Gastrocnemius medialis (tissue), 4 donors: ENCODE measurements at regions not wholly inside any gene's neighbourhood (a gene's known extent, or its start where the extent isn't known, plus 50 kb on each side); places are given as distances from the start of the nearest gene placed in this dataset.

ENCODE experiments used
- ATAC-seq, 2 donors: fragments of 150-250 bp; one replicate each; pipeline ENCODE4 v1.9.1; 2016
- DNase-seq, 2 donors: peaks; one replicate each; pipeline ENCODE4 v3.0.0-alpha.2; 2019
- H3K27ac ChIP-seq, 4 donors: fragments of 200-600 bp; sonication (generic); 1 replicate in 1 of 4; 2 replicates in 3 of 4; pipeline ENCODE4 v1.5.1; 2016 to 2018; ENCODE audit warnings: mild to moderate bottlenecking in 2 of 4, moderate library complexity in 1 of 4
- H3K27me3 ChIP-seq, 3 donors: fragments of 200-600 bp; sonication (generic) in 2 of 3; 1 replicate in 1 of 3; 2 replicates in 2 of 3; pipeline versions ENCODE4 v1.5.1 to v1.6.0; 2016 to 2019; ENCODE audit warnings: mild to moderate bottlenecking in 1 of 3, moderate library complexity in 1 of 3
- H3K36me3 ChIP-seq, 2 donors: fragments of 200-600 bp; sonication (generic) in 1 of 2; one replicate each; pipeline ENCODE4 v1.5.1; 2017 to 2018
- H3K4me1 ChIP-seq, 2 donors: fragments of 200-600 bp; sonication (generic) in 1 of 2; one replicate each; pipeline ENCODE4 v1.5.1; 2016 to 2017; ENCODE audit warnings: mild to moderate bottlenecking in 2 of 2
- H3K4me3 ChIP-seq, 4 donors: fragments of 200-600 bp; sonication (generic) in 3 of 4; 1 replicate in 1 of 4; 2 replicates in 3 of 4; pipeline ENCODE4 v1.5.1; 2016 to 2019; ENCODE audit warnings: mild to moderate bottlenecking in 2 of 4
- H3K9me3 ChIP-seq, 3 donors: fragments of 200-600 bp; sonication (generic) in 2 of 3; 1 replicate in 1 of 3; 2 replicates in 2 of 3; pipeline ENCODE4 v1.5.1; 2016 to 2019
- POLR2A ChIP-seq, 2 donors: fragments of 450-650 bp; IDR thresholded peaks; one replicate each; pipeline ENCODE4 v1.6.1; 2017; ENCODE audit warnings: antibody characterized with exemption in 2 of 2, mild to moderate bottlenecking in 2 of 2, moderate library complexity in 2 of 2
- in situ Hi-C, 4 donors: fragments of 200-750 bp; cut with MboI; loops; one replicate each; pipeline versions ENCODE4 v1.15.0 to v1.8.0; 2017; ENCODE audit warnings: low sequenced_read_pairs in 4 of 4
- intact Hi-C: fragments of 100-400 bp; cut with DNase I; formaldehyde crosslinking; loops from one replicate; pipeline ENCODE4 v1.15.1; 2023; ENCODE audit warnings: low total_unique reads
- TF ChIP-seq, protein P1 (sequence below), 5 experiments: fragments of 450-650 bp in 3 of 5; fragments of 200-600 bp in 2 of 5; sonication (generic) in 2 of 5; IDR thresholded peaks in 4 of 5; conservative IDR thresholded peaks in 1 of 5; 1 replicate in 4 of 5; 2 replicates in 1 of 5; pipeline ENCODE4 v1.5.1; 2016 to 2019; ENCODE audit warnings: antibody characterized with exemption in 5 of 5, mild to moderate bottlenecking in 3 of 5, moderate library complexity in 3 of 5

DNA sequence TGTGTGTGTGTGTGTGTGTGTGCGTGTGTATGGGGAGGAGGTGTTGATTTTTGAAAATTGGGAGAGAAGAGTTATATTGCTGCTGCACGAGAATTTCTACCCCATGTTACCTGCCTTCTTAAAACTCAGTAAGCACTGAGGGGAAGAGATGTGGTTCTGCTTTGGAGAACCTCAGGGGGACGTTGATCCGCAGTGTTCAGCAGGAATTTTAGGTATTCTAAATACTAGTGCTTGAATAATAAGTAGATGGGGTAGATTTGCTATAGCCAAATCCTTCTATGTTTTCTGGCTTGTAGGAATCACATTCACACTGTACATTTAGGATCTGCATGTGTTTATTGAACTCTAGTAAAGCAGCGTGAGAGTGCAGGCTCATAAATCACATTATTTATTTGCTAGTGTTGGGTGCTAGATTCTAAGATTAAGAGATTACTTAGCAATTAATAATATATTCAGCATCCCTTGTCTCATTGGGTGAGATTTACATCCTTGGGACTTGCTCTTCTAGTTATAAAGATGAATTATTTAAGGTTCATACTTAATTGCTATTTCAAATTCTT lies 268.1 kb downstream of the MFSD1 start:
- H3K9me3 ChIP-seq, result no peaks in the 10 kb centered on the region
- no peaks in the 10 kb centered on the region for H3K4me1 ChIP-seq
- in situ Hi-C loops, result no loop called here
- no peaks in the 10 kb centered on the region for H3K36me3 ChIP-seq
- ATAC-seq (no peak), DNase-seq (no peak)
- H3K27me3 ChIP-seq, result no peaks in the 10 kb centered on the region
- TF ChIP-seq, protein P1, sequence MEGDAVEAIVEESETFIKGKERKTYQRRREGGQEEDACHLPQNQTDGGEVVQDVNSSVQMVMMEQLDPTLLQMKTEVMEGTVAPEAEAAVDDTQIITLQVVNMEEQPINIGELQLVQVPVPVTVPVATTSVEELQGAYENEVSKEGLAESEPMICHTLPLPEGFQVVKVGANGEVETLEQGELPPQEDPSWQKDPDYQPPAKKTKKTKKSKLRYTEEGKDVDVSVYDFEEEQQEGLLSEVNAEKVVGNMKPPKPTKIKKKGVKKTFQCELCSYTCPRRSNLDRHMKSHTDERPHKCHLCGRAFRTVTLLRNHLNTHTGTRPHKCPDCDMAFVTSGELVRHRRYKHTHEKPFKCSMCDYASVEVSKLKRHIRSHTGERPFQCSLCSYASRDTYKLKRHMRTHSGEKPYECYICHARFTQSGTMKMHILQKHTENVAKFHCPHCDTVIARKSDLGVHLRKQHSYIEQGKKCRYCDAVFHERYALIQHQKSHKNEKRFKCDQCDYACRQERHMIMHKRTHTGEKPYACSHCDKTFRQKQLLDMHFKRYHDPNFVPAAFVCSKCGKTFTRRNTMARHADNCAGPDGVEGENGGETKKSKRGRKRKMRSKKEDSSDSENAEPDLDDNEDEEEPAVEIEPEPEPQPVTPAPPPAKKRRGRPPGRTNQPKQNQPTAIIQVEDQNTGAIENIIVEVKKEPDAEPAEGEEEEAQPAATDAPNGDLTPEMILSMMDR (IDR thresholded peaks at IDR 0.05 in 4 of 5, conservative IDR thresholded peaks at IDR 0.05 in 1 of 5), result no peak
- TF ChIP-seq POLR2A (IDR thresholded peaks at IDR 0.05), result no peak
- H3K27ac ChIP-seq, result no peak overlapping the region
- intact Hi-C loops, result no loop called here
- H3K4me3 ChIP-seq, result no peak overlapping the region

DNA sequence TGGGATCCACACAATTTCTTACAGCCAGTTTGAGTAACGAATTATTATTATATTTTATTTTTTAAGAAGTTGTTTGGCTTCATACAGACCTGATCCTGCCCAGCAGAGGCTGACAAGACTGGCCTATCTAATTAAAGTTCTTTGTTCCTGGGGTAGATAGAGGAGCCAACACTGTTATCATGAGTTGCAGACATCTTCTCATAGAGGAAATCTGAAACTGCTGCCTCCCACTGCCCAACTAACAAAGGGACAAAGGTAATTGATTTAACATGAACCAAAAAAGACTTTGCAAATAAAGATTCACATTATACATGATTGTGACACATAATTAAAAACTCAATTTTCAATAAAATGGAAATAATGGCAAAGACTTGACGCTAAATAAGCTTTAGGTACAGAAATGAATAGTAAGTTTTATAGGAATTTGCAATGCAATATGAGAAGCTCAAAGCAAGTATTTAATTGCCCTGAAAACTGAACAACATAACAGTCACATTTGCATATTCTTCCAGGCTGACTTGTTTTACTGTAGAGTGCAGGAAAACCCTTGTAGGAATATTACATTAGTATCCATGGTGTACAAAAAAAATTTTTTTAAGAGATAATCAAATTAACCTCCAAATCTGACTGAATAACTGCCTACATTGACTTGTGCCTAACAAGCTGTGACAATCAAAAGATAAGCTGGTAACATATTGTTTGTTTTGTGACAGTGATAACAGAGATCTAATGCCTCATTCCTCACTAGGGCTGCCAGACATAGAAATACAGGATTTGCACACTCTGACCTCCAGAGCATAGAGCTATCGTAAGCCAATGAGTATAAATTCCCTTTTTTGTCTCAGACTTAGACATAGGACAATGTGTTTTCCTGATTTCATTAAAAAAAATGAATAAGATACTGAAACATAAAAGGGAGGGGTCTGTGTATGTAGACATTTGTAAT lies 273.2 kb downstream of the MFSD1 start:
- Histone ChIP-seq H3K4me1 (no peaks in the 10 kb centered on the region), H3K27me3 (no peaks in the 10 kb centered on the region), H3K36me3 (no peaks in the 10 kb centered on the region), H3K27ac (no peak overlapping the region), H3K9me3 (no peaks in the 10 kb centered on the region), H3K4me3 (no peak overlapping the region)
- no peak for ATAC-seq
- in situ Hi-C loops, result no loop called here
- DNase-seq, result no peak
- no peak for TF ChIP-seq POLR2A (IDR thresholded peaks at IDR 0.05)
- TF ChIP-seq, protein P1 (IDR thresholded peaks at IDR 0.05 in 4 of 5, conservative IDR thresholded peaks at IDR 0.05 in 1 of 5), result no peak
- intact Hi-C loops, result no loop called here

DNA sequence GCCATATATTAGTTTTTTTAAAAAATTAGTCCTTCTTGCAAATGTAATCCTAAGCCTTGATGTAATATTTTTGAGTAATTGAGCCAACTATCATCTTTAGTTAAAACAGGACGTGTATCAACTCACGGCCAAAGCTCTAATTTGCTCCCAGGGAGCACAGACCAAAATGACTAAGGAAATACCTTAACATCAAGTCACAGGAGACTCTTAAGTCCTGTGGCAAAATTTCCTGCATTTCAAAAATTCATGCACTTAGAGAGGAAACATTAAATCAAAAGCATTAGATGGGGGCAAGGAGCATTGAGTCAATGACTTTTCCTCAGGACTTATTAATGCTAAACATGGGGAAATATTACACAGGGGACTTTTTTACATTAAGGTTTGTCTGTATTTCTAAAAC lies 276.0 kb downstream of the MFSD1 start:
- Histone ChIP-seq H3K36me3 (no peaks in the 10 kb centered on the region), H3K4me1 (no peaks in the 10 kb centered on the region), H3K27me3 (no peaks in the 10 kb centered on the region), H3K9me3 (no peaks in the 10 kb centered on the region), H3K4me3 (no peak overlapping the region), H3K27ac (no peak overlapping the region)
- intact Hi-C loops (no loop called here), in situ Hi-C loops (no loop called here)
- DNase-seq (no peak), ATAC-seq (no peak)
- TF ChIP-seq, protein P1 (IDR thresholded peaks at IDR 0.05 in 4 of 5, conservative IDR thresholded peaks at IDR 0.05 in 1 of 5), result no peak
- no peak for TF ChIP-seq POLR2A (IDR thresholded peaks at IDR 0.05)

DNA sequence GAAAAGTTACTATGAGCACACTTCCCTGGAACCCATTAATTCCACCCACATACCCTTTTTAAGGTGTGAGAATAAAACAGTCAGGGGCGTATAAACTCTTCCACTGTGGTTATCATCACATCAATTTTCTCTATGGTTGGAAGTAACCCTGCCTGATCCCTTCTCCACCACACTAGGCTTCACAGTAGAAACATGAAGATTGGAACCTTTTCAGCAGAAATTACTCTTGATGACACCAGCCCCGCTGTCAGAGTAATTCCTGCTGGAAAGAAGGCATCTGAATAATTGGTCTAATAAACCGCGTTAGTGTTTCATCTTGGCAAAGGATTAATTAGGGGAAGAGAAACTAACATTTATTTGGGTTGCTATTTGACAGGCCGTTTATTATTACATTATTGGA lies 278.4 kb downstream of the MFSD1 start:
- H3K27me3 ChIP-seq, result no peaks in the 10 kb centered on the region
- no peak for ATAC-seq
- no peaks in the 10 kb centered on the region for H3K9me3 ChIP-seq

More for the DNA sequence above, 278.4 kb downstream of the MFSD1 start:
- DNase-seq, result no peak
- in situ Hi-C loops, result no loop called here
- Histone ChIP-seq H3K27ac (no peak overlapping the region), H3K4me3 (no peak overlapping the region), H3K36me3 (no peaks in the 10 kb centered on the region), H3K4me1 (no peaks in the 10 kb centered on the region)
- TF ChIP-seq POLR2A (IDR thresholded peaks at IDR 0.05), result no peak
- TF ChIP-seq, protein P1 (IDR thresholded peaks at IDR 0.05 in 4 of 5, conservative IDR thresholded peaks at IDR 0.05 in 1 of 5), result no peak
- intact Hi-C loops, result no loop called here
